GM04503 (cell line): ENCODE measurements at regions not wholly inside any gene's neighbourhood (a gene's known extent, or its start where the extent isn't known, plus 50 kb on each side); places are given as distances from the start of the nearest gene placed in this dataset.
"Not testable (repeated sequence)": the region's sequence is repeated elsewhere in the genome, so short reads cannot be mapped to it uniquely, and the experiment has no call there.

Experiments
- DNase-seq: peaks from one replicate; pipeline ENCODE4 v3.0.0-alpha.2; 2012; ENCODE audit warnings: low read depth

DNA sequence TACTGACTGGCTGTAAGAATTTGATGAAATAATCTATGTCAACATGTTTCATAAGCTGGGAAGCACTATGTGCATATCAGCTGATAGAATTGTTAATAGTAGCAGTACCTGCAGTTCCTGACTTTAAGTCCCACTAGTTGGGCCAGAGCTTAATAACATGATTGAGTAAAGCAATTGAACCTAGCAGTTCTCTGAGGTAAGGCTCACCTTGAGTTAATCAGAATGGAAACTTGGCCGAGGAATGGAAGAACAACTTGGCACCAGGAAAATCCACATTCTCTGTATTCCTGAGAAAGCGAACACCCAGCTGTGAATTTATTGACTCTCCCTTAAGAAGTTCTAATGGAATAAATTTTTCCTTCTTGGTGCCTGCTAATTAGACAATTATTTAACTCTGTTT is 262.6 kb downstream of the IGSF11 start:
- no peak for DNase-seq

DNA sequence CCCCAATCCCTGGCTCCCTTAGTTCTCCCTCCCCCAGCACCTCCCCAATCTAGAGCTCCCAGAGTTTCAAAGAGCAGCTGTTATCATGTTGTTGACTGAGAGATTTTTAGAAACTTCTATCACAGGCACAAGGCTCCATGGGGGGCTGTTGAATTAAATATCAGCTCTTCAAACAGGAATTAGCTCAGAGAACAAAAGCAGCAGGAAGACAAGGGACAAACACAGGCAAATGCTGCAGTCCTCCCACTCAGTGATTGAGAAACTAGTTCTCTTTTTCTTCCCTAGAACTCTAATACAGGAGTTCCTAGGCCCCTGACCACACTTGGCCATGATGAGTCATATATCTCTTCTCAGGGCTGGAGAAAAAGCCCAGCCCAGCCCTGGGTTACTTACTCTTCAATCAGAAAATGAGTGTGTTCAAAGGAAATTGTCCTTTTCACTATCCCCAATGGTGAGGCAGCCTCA is 262.1 kb downstream of the IGSF11 start:
- no peak for DNase-seq

DNA sequence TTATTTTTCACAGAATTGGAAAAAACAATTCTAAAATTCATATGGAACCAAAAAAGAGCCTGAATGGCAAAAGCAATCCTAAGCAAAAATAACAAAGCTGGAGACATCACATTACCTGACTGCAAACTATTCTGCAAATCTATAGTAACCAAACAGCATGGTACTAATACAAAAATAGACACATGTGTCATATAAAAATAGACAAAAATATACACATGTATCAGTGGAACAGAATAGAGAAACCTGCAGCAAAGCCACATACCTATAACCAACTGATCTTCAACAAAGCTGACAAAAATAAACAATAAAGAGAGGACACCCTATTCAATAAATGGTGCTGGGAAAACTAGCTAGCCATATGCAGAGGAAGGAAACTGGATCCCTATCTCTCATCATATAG is 259.6 kb downstream of the IGSF11 start:
- DNase-seq, result no peak

DNA sequence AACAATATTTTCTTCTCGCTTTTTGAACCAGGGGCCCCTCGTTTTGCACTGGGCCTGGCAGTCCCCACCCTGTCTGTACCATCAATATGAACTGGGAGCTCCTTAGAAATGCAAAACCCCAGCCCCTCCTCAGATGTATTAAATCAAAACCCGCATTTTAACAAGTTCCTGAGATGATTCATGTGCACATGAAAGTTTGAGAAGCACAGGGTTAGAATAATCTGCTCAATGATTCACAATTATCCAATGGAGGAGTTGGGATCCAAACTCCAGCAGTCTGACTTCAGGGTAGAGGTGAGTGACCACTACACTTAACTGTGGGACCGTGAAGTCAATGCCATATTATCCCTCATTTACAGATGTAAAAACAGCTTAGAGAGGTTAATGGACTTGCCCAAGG is 256.4 kb downstream of the IGSF11 start:
- no peak for DNase-seq

DNA sequence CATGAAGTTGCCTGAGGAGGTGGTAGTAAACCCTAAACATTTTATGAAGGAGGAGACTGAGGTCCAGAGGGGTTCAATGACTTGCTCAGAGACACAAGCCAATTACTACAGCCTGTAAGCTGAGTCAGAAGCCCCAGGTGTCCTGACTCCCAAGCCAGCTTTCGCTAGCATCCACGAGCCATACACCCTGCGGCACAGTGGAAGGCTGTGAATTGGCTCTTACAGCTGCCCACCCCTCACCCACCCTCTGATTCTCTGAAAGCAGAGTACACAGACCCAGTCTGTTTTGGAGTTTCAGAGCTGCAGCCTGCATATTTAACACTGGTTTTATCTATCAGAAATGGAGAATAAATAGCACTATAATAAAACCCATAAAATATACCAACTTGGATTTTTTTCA is 253.4 kb downstream of the IGSF11 start:
- no peak for DNase-seq

DNA sequence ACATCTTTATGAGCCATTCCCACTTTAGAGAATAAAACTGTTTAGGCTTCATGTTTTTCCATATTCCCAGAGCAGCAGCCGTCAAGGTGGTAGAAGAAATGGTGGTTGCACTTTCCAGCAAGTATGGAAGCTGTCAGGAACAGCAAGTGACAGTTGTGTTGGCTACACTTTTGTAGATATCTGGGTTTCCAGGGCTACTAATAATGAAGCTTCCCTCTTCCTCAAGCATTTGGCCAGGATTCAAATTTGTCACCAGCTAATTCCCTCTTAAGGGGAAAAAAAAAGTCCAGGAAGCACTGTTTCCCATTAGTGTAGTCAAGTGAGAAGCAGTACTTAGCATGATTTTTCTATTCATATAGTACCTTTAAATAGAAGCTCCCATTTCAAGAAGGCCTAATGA is 252.8 kb downstream of the IGSF11 start:
- DNase-seq, result no peak

DNA sequence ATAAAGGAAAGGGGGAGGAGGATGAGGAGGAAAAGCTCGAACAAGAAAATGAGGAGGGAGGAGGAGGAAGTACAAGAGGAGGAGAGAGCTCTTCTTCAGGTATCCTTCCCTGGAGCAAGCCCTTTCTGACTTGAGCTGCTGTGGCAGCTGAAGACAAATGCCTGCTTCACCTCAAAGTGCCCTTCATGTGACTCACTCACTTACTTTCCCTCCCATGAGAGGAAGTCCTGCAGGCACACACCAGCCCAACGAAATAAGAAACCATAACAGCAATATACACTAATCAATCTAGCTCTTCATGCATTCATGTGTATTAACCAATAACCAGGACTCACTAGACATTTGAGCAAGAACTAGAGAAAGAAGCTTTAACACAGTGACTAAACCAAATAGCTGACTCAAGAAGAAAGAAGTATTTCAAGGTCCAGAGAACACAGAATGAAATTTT is 251.9 kb downstream of the IGSF11 start:
- DNase-seq, result no peak

DNA sequence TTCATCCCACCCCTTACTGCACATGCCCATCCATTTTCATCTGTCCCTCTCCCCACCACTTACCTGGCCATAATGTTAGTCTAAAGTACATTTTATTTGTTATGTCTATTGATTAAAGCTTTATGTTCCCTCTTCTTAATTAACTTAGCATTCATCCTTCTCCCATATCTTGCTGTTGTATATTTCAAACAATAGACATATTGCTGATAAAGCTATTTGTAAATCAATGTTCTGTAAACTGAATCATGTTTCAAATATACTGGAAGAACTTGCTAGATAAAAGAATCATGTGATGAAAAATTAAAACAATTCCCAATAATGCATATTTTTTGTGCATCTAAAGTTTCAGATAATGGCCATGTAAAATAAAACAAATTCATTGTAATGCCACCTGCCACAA is 249.2 kb downstream of the IGSF11 start:
- DNase-seq, result no peak

DNA sequence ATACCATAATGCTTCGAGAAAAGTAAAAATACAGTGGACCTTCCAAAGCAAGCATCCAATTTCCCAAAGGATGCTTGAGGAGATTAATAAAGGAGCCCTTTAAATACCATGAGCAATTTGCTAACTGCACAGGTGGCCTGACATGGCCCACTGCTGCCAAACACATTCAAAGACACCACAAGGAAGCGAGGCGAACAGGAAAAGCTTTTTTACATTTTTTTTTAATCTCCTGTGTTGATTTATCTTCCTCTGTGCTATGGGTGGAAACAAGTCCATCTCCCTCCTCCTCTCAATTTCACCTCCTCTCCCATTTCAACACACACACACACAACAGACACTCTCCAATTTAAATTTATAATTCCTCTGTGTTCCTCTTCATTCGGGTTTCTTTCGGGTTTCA is 243.4 kb downstream of the IGSF11 start:
- no peak for DNase-seq

DNA sequence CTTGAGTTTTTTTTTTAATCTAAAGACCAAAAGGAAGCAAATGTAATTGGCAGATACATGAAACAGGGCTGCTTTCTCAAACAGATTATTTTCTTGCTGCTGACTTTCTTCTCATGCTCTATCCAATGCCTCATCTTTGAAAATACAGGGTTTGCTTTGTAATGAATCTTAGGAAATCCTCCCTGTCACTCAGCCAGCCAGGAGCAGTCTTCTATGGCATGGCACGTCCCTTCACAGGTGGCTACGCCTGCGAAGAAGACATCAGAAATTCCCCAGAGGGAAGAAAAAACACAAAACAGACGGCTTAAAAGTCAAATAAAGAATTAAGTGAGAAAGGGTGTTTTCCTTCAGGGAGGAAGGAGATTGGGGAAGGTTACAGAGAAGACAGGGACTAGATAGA is 242.5 kb downstream of the IGSF11 start:
- no peak for DNase-seq

DNA sequence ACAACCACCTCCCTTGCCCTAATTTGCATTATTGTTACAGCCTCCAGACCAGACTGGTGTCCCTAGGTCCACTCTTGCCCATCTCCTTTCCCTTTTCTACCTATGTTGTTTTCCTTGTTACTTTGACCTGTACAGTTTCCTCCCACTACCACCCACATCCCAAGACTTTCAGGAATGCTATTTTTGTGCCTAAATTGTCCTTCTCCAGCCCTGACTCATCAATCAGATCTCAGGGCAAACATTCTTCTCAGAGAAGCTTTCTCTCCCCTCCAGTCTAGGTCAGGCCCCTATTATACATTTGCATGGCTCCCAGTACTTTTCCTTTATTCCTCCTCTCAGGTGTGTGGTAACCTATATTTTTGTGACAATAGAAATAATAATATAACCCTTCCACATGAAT is 241.5 kb downstream of the IGSF11 start:
- DNase-seq, result no peak

DNA sequence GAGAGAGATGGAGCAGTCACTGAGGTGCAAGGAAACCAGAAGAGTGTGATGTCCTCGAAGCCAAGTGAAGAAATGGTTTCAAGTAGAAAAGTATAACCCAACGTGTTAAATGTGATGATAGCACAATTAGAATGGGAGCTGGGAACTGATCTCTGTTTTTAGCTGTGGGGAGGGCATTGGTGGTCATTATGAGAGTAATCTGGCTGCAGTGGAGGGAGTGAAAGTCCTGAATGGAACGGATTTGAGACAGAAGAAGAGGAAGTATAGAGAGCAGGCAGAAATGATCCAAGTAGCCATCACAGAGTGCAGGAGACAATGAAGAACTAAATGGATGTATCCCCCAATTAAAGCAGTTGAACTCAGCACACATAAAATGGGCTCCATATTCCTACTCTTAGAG is 235.3 kb downstream of the IGSF11 start:
- DNase-seq, result no peak

DNA sequence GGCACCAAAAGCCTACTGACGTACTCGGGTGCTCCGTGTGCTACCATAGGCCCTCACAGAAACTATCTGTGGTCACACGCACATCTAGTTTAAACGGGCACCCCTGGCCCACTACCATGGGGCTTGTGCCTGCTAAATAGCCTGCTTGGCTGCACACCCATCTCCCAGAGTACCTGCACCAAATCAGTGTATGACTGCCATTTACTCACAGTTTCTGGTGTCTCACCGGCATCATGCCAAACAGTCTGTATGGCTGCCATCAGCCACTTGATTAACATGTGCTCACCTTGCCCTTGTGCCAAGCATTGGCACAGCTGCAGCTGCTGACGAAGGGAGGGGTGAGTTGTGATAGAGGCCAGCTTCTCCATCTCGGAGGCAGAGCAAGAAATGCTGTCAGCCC is 232.7 kb downstream of the IGSF11 start:
- DNase-seq, result no peak

DNA sequence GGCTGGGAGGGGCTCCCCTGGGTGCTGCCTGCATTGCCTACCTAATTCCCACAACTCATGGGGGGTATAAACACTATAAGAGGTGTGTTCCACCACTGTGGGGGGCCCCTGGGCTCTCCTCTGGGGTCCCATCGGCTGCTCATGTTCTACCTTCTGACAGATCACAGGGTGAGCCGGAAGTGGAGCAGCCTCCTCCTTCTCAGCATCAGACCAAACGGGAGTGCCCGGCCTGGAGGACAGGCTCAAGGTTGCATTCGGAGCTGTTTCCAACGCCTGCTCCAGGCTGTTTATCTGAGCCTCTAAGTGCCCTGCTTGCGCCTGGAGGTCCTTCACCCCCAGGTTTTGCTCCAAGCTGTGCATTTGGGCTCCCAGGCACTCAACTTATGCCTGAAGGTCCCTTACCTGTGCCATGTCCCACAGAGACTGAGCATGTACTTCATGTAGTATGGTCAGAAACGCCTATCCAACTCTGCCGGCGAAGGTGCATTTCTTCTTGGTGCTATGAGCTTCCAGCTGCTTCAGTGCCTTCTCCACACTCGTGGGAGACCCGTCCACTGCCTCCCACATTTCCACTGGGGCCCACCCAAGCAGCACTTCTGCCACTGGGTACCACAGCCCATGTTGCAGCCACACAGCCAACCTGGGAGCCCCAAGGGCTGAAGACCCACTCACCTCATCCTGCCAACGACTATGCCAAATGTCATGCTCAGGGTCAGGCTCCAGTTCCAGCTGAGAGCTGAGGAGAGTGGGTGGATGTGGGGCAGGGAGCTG is 232.1 kb downstream of the IGSF11 start:
- DNase-seq, result no peak

DNA sequence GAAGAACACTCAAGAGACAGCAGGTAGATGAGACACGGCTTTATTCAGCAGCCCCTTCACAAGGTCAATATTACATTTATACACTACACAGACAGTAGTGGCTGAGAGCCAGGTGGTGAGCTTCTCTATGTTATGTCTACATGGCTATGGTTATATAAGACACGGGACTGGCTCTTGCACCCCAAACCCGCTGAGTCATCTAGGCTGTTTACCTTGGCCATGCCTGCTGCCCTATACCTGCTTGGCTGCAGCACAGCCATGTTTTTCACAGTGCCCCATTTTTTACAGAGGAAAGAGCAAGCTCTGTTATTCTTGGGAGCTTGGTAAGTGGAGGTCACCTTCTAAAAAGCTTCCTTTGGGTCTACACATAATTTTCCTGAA is 231.6 kb downstream of the IGSF11 start:
- DNase-seq, result no peak

DNA sequence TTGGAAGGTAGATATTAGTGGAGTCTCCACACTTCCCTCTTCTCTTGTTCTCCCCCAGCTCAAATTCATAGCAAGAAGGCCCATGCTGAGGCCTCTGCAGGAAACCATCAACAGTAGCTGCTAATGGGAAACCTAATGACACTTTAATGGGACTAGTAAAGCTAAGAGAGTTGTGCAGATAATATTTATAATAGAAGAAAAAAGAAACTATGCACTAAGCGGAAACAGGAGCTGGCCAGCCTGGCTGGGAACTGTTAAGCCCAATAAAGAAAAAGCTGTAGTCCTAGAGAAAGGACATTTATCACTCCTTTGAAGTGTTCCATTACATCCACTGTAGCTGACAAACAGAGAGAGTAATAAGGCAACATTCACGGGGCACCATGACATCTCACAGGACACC is 229.6 kb downstream of the IGSF11 start:
- no peak for DNase-seq

DNA sequence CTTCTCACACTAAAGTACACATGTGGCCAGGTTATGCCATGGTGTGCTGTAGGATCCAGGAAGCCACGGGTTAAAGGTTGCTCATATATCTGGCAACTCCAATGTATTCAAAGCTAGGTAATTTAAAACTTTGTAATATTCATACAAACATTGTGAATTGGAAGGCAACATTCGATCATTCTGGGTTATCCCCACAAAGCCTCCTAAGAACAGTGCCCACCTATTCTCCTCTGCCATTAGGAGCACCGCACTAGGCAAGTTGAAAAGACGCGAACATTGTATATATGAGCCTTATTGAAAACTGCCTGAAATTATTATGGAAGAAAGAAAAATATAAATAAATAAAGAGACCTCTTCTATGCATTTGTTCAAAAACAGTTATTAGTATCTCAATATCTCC is 228.2 kb downstream of the IGSF11 start:
- DNase-seq, result no peak

DNA sequence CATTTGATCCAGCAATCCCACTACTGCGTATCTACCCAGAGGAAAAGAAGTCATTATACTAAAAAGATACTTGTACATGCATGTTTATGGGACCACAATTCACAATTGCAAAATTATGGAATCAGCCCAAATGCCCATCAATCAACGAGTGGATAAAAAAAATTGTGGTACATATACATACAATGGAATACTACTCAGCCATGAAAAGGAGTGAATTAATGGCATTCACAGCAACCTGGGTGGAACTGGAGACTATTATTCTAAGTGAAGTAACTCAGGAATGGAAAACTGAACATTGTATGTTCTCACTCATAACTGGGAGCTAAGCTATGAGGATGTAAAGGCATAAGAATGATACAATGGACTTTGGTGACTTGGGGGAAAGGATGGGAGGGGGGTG is 227.3 kb downstream of the IGSF11 start:
- DNase-seq, result not testable (repeated sequence)

DNA sequence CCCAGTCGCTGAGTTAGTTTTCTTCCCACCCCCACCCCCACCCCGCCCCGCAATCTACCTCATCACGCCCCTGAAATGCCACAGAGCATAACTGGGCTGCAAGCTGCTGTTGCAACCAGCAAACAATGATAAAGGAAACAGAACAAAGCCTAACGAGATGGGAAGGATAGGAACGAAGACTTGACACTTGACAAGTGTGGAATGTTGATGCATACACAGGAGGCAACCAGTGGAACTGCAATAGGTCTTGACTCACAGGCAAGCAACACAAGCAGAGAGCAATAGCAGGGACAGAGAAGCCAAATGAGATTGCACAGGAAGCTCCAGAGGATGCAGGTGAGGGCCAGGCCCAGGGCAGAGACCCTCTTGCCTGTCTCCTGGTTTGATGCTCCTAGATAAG is 225.9 kb downstream of the IGSF11 start:
- DNase-seq, result no peak

DNA sequence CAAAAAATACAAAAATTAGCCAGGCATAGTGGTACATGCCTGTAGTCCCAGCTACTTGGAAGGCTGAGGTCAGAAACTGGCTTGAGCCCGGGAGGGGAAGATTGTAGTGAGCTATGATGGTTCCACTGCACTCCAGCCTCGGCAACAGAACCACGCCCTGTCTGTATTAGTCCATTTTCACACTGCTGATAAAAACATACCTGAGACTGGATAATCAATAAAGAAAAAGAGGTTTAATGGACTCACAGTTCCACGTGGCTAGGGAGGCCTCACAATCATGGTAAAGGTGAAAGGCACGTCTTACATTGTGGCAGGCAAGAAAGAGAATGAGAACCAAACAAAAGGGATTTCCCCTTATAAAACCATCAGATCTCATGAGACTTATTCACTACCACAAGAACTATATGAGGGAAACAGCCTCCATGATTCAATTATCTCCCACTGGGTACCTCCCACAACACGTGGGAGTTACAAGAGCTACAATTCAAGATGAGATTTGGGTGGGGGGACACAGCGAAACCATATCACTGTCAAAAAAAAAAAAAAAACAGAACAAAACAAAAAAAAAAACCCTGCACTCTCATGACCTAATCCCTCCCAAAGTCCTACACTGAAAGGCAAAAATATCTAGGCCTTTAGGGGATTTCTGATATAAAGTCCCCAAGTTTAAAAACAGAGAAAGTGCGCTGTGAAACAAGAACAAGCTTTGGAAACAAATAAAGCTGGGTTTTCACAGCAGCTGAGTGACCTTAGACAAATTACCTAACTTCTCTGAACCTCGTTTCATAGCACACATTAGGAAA is 224.7 kb downstream of the IGSF11 start:
- DNase-seq, result no peak

DNA sequence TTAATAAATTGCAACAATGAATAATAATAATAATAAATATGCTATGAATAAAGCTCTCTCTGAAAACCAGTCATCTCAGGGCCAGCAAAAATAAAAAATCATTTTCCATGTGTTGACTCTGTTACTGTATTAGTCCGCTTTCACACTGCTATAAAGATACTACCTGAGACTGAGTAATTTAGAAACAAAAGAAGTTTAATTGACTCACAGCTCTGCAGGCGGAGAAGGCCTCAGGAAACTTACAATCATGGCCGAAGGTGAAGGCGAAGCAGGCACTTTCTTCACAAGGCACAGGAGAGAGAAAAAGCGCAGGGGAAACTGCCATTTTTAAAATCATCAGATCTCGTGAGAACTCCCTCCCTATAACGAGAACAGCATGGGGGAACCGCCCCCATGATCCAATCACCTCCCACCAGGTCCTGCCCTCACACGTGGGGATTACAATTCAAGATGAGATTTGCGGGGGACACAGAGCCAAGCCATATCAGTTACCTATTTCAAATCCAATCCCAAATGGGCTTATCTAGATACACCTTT is 224.1 kb downstream of the IGSF11 start:
- DNase-seq, result no peak

DNA sequence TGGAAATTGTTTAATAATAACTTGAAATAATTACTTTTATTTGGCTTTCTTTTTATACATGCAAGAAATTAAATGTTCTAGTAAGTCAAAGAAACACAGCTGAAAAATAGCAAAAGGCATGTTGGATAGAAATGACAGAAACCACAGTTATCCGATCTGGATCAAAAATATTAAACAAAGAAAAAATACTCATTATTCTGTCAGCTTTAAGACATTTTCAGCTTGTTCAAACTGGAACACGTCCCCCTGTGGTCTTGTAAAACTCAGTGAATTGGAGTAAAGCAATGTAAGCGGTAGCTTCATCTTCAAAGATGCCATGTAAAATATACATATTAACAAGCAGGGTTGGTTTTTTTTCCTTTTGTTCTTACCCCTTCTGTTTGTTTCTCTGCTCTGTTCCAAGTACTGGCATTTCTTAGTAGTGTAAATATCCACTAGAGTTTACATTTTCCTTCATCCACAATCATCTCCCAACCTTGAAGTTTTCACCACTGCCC is 223.4 kb downstream of the IGSF11 start:
- no peak for DNase-seq

DNA sequence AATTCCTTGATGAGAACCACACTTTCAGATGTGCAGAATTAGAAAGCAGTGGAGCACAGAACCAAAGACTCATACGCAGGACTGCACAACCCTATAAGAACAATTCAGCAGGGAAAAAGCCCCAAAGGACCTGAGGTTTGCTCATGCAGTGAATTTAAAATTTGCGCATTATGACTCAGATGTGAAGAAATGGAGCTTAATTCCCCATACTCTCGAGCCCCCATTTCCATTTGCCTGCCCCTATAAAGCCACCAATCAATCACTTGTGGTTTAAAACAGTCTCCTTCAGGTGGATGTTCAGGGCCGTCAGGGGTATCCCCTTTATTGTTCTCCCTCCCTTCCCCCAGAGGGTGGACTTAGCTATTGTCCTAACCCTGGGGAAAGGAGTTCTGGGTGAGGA is 221.2 kb downstream of the IGSF11 start:
- DNase-seq, result no peak
